ENCODE measurements at regions not wholly inside any gene's neighbourhood (a gene's known extent, or its start where the extent isn't known, plus 50 kb on each side); places are given as distances from the start of the nearest gene placed in this dataset.

- no peak overlapping the region for H3K4me3 ChIP-seq (ENCODE audit: low read depth, low read length)
- TF ChIP-seq CTCF (IDR thresholded peaks at IDR 0.05; ENCODE audit: insufficient read depth, low read length), result no peak
- peak; percentile 88 for DNase-seq (ENCODE audit: low read depth)
Measured at GRCh38 chr7:54904130-54904529, 114.7 kb upstream of the EGFR start.

GRCh38 chr7:54904986-54905385 is 113.8 kb upstream of the EGFR start:
- no peak for TF ChIP-seq CTCF (IDR thresholded peaks at IDR 0.05; ENCODE audit: insufficient read depth, low read length)
- no peak for DNase-seq (ENCODE audit: low read depth)
- no peak overlapping the region for H3K4me3 ChIP-seq (ENCODE audit: low read depth, low read length)

GRCh38 chr7:54906963-54907362 is 111.9 kb upstream of the EGFR start:
- no peak for TF ChIP-seq CTCF (IDR thresholded peaks at IDR 0.05; ENCODE audit: insufficient read depth, low read length)
- H3K4me3 ChIP-seq (ENCODE audit: low read depth, low read length), result no peak overlapping the region
- DNase-seq (ENCODE audit: low read depth), result no peak

- DNase-seq (ENCODE audit: low read depth), result no peak
- no peak overlapping the region for H3K4me3 ChIP-seq (ENCODE audit: low read depth, low read length)
- TF ChIP-seq CTCF (IDR thresholded peaks at IDR 0.05; ENCODE audit: insufficient read depth, low read length), result no peak
Measured at GRCh38 chr7:54907981-54908380, 110.8 kb upstream of the EGFR start.

GRCh38 chr7:54908760-54909438 is 109.9 kb upstream of the EGFR start:
- H3K4me3 ChIP-seq (ENCODE audit: low read depth, low read length), result no peak overlapping the region
- TF ChIP-seq CTCF (IDR thresholded peaks at IDR 0.05; ENCODE audit: insufficient read depth, low read length), result no peak
- no peak for DNase-seq (ENCODE audit: low read depth)

GRCh38 chr7:54915870-54916598 is 102.8 kb upstream of the EGFR start:
- H3K4me3 ChIP-seq (ENCODE audit: low read depth, low read length), result no peak overlapping the region
- DNase-seq (ENCODE audit: low read depth), result no peak
- no peak for TF ChIP-seq CTCF (IDR thresholded peaks at IDR 0.05; ENCODE audit: insufficient read depth, low read length)

Data from fibroblast of the aortic adventitia (primary cell).